ENCODE measurements at regions not wholly inside any gene's neighbourhood (a gene's known extent, or its start where the extent isn't known, plus 50 kb on each side); places are given as distances from the start of the nearest gene placed in this dataset.

DNA sequence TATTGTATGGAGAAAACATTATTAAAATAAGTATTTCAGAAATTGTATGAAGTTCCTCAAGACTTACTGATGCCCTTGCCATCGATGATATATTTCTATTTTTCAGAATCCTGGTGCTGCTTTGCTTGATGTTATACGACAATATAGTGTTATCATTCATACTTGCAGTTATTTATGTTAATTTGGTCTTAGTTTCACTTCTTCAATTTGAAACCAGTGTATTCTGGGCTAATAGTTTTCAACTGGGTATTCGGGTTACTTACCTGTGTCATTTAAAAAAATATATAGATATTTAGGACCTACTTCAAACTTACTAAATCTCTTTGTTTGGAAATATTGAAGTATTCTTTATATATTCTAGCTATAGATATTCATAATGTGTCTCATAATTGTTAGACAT lies 1414.7 kb downstream of the C4orf33 start:
- H3K27me3 ChIP-seq = no peaks in the 10 kb centered on the region
- no peaks in the 10 kb centered on the region for H3K79me2 ChIP-seq
- WGBS (ENCODE audit: low lambda C conversion rate, missing lambda C conversion rate) = 96% methylated on average over 3 of the region's 3 CpGs
- no peak overlapping the region for H3K4me2 ChIP-seq
- no peaks in the 10 kb centered on the region for H3K36me3 ChIP-seq (replicated peaks; ENCODE audit: insufficient read depth, low read depth)
- H3K27ac ChIP-seq = no peak overlapping the region
- no peak overlapping the region for H2AFZ ChIP-seq
- no peak overlapping the region for H3K4me3 ChIP-seq
- H3K4me1 ChIP-seq (ENCODE audit: insufficient read depth) = no peaks in the 10 kb centered on the region
- TF ChIP-seq EZH2 (IDR thresholded peaks at IDR 0.05; ENCODE audit: borderline replicate concordance) (no peak), EZH2phosphoT487 (IDR thresholded peaks at IDR 0.05; ENCODE audit: low read depth, severe bottlenecking, unreplicated experiment) (no peak)
- no peaks in the 10 kb centered on the region for H3K9me2 ChIP-seq (replicated peaks; ENCODE audit: insufficient read depth)
- no peaks in the 10 kb centered on the region for H3K9me3 ChIP-seq (ENCODE audit: low read depth)
- H4K20me1 ChIP-seq (ENCODE audit: insufficient read depth, poor library complexity, severe bottlenecking) = no peaks in the 10 kb centered on the region
- DNase-seq (ENCODE audit: low spot score) = no peak

DNA sequence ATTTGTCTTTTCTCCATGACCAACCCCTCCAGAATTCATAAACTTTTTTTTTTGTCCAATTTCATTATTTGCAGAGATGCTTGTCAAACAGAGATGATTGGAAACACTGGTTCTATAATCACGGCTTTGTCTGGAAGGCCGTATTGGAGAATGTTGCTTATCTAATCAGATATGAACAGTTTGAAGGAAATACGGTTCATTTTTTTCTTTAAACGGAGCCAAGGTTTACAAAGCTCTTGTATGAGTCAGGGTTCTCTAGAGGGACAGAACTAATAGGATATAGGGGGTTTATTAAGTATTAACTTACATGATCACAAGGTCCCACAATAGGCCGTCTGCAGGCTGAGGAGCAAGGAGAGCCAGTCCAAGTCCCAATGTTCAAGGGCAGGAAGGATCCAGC lies 1415.8 kb downstream of the C4orf33 start:
- no peaks in the 10 kb centered on the region for H3K9me3 ChIP-seq (ENCODE audit: low read depth)
- no peak for TF ChIP-seq EZH2 (IDR thresholded peaks at IDR 0.05; ENCODE audit: borderline replicate concordance)
- no peak for TF ChIP-seq EZH2phosphoT487 (IDR thresholded peaks at IDR 0.05; ENCODE audit: low read depth, severe bottlenecking, unreplicated experiment)
- TF ChIP-seq CTCF (IDR thresholded peaks at IDR 0.05; ENCODE audit: poor library complexity) = no peak
- no peaks in the 10 kb centered on the region for H4K20me1 ChIP-seq (ENCODE audit: insufficient read depth, poor library complexity, severe bottlenecking)
- no peaks in the 10 kb centered on the region for H3K4me1 ChIP-seq (ENCODE audit: insufficient read depth)
- no peaks in the 10 kb centered on the region for H3K36me3 ChIP-seq (replicated peaks; ENCODE audit: insufficient read depth, low read depth)
- no peak overlapping the region for H3K27ac ChIP-seq
- no peak overlapping the region for H3K4me3 ChIP-seq
- 44% methylated on average over 5 of the region's 5 CpGs for WGBS (ENCODE audit: low lambda C conversion rate, missing lambda C conversion rate)
- no peak overlapping the region for H2AFZ ChIP-seq
- H3K9me2 ChIP-seq (replicated peaks; ENCODE audit: insufficient read depth) = no peaks in the 10 kb centered on the region
- no peak overlapping the region for H3K4me2 ChIP-seq
- H3K27me3 ChIP-seq = no peaks in the 10 kb centered on the region
- no peaks in the 10 kb centered on the region for H3K79me2 ChIP-seq
- no peak for DNase-seq (ENCODE audit: low spot score)

GRCh38 chr4:130524057-130524456 lies 1428.1 kb downstream of the C4orf33 start:
- H3K79me2 ChIP-seq = no peaks in the 10 kb centered on the region
- H3K4me3 ChIP-seq = no peak overlapping the region
- no peaks in the 10 kb centered on the region for H3K36me3 ChIP-seq (replicated peaks; ENCODE audit: insufficient read depth, low read depth)
- no peaks in the 10 kb centered on the region for H4K20me1 ChIP-seq (ENCODE audit: insufficient read depth, poor library complexity, severe bottlenecking)
- H2AFZ ChIP-seq = no peak overlapping the region
- no peaks in the 10 kb centered on the region for H3K9me2 ChIP-seq (replicated peaks; ENCODE audit: insufficient read depth)
- H3K27ac ChIP-seq = no peak overlapping the region
- no peak for TF ChIP-seq EZH2 (IDR thresholded peaks at IDR 0.05; ENCODE audit: borderline replicate concordance)
- no peak for TF ChIP-seq CTCF (IDR thresholded peaks at IDR 0.05; ENCODE audit: poor library complexity)
- no peak for TF ChIP-seq EZH2phosphoT487 (IDR thresholded peaks at IDR 0.05; ENCODE audit: low read depth, severe bottlenecking, unreplicated experiment)
- no peak for DNase-seq (ENCODE audit: low spot score)
- H3K9me3 ChIP-seq (ENCODE audit: low read depth) = no peaks in the 10 kb centered on the region
- no peaks in the 10 kb centered on the region for H3K4me1 ChIP-seq (ENCODE audit: insufficient read depth)
- no peak overlapping the region for H3K4me2 ChIP-seq
- no peaks in the 10 kb centered on the region for H3K27me3 ChIP-seq
- WGBS (ENCODE audit: low lambda C conversion rate, missing lambda C conversion rate) = 100% methylated on average over 1 of the region's 1 CpG

- Histone ChIP-seq H3K9me3 (ENCODE audit: low read depth) (no peaks in the 10 kb centered on the region), H3K4me1 (ENCODE audit: insufficient read depth) (no peaks in the 10 kb centered on the region), H3K4me2 (no peak overlapping the region), H3K9me2 (replicated peaks; ENCODE audit: insufficient read depth) (no peaks in the 10 kb centered on the region), H4K20me1 (ENCODE audit: insufficient read depth, poor library complexity, severe bottlenecking) (no peaks in the 10 kb centered on the region), H2AFZ (no peak overlapping the region), H3K4me3 (no peak overlapping the region), H3K27me3 (no peaks in the 10 kb centered on the region), H3K36me3 (replicated peaks; ENCODE audit: insufficient read depth, low read depth) (no peaks in the 10 kb centered on the region), H3K79me2 (no peaks in the 10 kb centered on the region), H3K27ac (no peak overlapping the region)
- DNase-seq (ENCODE audit: low spot score) = no peak
- 85% methylated on average over 5 of the region's 5 CpGs for WGBS (ENCODE audit: low lambda C conversion rate, missing lambda C conversion rate)
- no peak for TF ChIP-seq EZH2 (IDR thresholded peaks at IDR 0.05; ENCODE audit: borderline replicate concordance)
- TF ChIP-seq EZH2phosphoT487 (IDR thresholded peaks at IDR 0.05; ENCODE audit: low read depth, severe bottlenecking, unreplicated experiment) = no peak
- no peak for TF ChIP-seq CTCF (IDR thresholded peaks at IDR 0.05; ENCODE audit: poor library complexity)
Measured at GRCh38 chr4:130530505-130530904, 1434.6 kb downstream of the C4orf33 start.

All from hepatocyte (in vitro differentiated cells).